Neutrophil (primary cell): ENCODE measurements at regions not wholly inside any gene's neighbourhood (a gene's known extent, or its start where the extent isn't known, plus 50 kb on each side); places are given as distances from the start of the nearest gene placed in this dataset.
"Not testable (repeated sequence)": the region's sequence is repeated elsewhere in the genome, so short reads cannot be mapped to it uniquely, and the experiment has no call there.

Source experiments
- H3K27ac ChIP-seq: fragments of 200-600 bp; sonication (generic); 2 replicates; pipeline ENCODE4 v1.5.1; 2016; ENCODE audit warnings: mild to moderate bottlenecking, moderate library complexity
- H3K27me3 ChIP-seq: fragments of 200-600 bp; sonication (generic); 2 replicates; pipeline ENCODE4 v1.6.0; 2016; ENCODE audit warnings: mild to moderate bottlenecking
- H3K36me3 ChIP-seq: fragments of 200-600 bp; sonication (generic); 2 replicates; pipeline ENCODE4 v1.5.1; 2017
- H3K4me1 ChIP-seq, 2 experiments: fragments of 200-600 bp in 1 of 2; sonication (generic) in 1 of 2; 1 replicate in 1 of 2; 2 replicates in 1 of 2; pipeline versions ENCODE4 v1.5.1 to v1.6.1; 2013 to 2016; ENCODE audit warnings: low read depth in 1 of 2, low read length in 1 of 2, mild to moderate bottlenecking in 1 of 2, moderate library complexity in 1 of 2; ENCODE audit not compliant: control insufficient read depth in 1 of 2, insufficient read depth in 1 of 2
- H3K4me3 ChIP-seq, 2 experiments: fragments of 200-600 bp in 1 of 2; sonication (generic) in 1 of 2; 1 replicate in 1 of 2; 2 replicates in 1 of 2; pipeline ENCODE4 v1.5.1; 2013 to 2016; ENCODE audit warnings: low read depth in 1 of 2, low read length in 1 of 2, mild to moderate bottlenecking in 1 of 2, moderate library complexity in 1 of 2
- H3K9me3 ChIP-seq: fragments of 200-600 bp; sonication (generic); 2 replicates; pipeline ENCODE4 v1.5.1; 2016
- CTCF ChIP-seq: fragments of 200-600 bp; sonication (generic); IDR thresholded peaks from 2 replicates; pipeline ENCODE4 v1.5.1; 2016; ENCODE audit warnings: antibody characterized with exemption

GRCh38 chr7:56479748-56480147, 363.5 kb upstream of the NUPR2 start:
- TF ChIP-seq CTCF: no peak
- peaks cover 44% of the 10 kb centered on the region for H3K9me3 ChIP-seq
- H3K27ac ChIP-seq: no peak overlapping the region
- H3K36me3 ChIP-seq: no peaks in the 10 kb centered on the region
- H3K27me3 ChIP-seq: no peaks in the 10 kb centered on the region
- no peaks in the 10 kb centered on the region for H3K4me1 ChIP-seq
- no peak overlapping the region for H3K4me3 ChIP-seq

- Histone ChIP-seq H3K4me1 (no peaks in the 10 kb centered on the region), H3K4me3 (no peak overlapping the region), H3K27ac (no peak overlapping the region), H3K36me3 (no peaks in the 10 kb centered on the region), H3K9me3 (peaks cover 39% of the 10 kb centered on the region), H3K27me3 (no peaks in the 10 kb centered on the region)
- TF ChIP-seq CTCF: no peak
Observed at GRCh38 chr7:56479136-56479535, 362.9 kb upstream of the NUPR2 start.

GRCh38 chr7:56474271-56474670, 358.1 kb upstream of the NUPR2 start:
- Histone ChIP-seq H3K27me3 (no peaks in the 10 kb centered on the region), H3K27ac (no peak overlapping the region), H3K4me3 (no peak overlapping the region), H3K4me1 (no peaks in the 10 kb centered on the region), H3K9me3 (peaks cover 24% of the 10 kb centered on the region), H3K36me3 (no peaks in the 10 kb centered on the region)
- TF ChIP-seq CTCF: no peak

GRCh38 chr7:56471811-56472210, 355.6 kb upstream of the NUPR2 start:
- H3K9me3 ChIP-seq: peaks cover 38% of the 10 kb centered on the region
- H3K27me3 ChIP-seq: no peaks in the 10 kb centered on the region
- no peak overlapping the region for H3K4me3 ChIP-seq
- TF ChIP-seq CTCF: no peak
- H3K36me3 ChIP-seq: no peaks in the 10 kb centered on the region
- H3K4me1 ChIP-seq: no peaks in the 10 kb centered on the region
- H3K27ac ChIP-seq: no peak overlapping the region

GRCh38 chr7:56466607-56467525, 350.6 kb upstream of the NUPR2 start:
- not testable (repeated sequence) for H3K27ac ChIP-seq, H3K27me3 ChIP-seq, H3K4me1 ChIP-seq, H3K4me3 ChIP-seq, H3K36me3 ChIP-seq
- H3K9me3 ChIP-seq: peaks cover 56% of the 10 kb centered on the region

GRCh38 chr7:56449762-56450161, 333.5 kb upstream of the NUPR2 start:
- no peaks in the 10 kb centered on the region for H3K36me3 ChIP-seq
- H3K9me3 ChIP-seq: peaks cover 17% of the 10 kb centered on the region
- no peak overlapping the region for H3K27ac ChIP-seq
- no peaks in the 10 kb centered on the region for H3K27me3 ChIP-seq
- no peak for TF ChIP-seq CTCF
- H3K4me1 ChIP-seq: no peaks in the 10 kb centered on the region
- H3K4me3 ChIP-seq: no peak overlapping the region
